Motor neuron (in vitro differentiated cells): ENCODE measurements at regions not wholly inside any gene's neighbourhood (a gene's known extent, or its start where the extent isn't known, plus 50 kb on each side); places are given as distances from the start of the nearest gene placed in this dataset.

Experiments used
- ATAC-seq, 8 experiments: fragments of 200-7000 bp; cut with Tn5 transposase; replicated peaks in 6 of 8; 2 replicates each; pipeline ENCODE4 v1.8.0; 2021; ENCODE audit warnings: mild to moderate bottlenecking in 8 of 8, moderate library complexity in 8 of 8
- H3K27ac ChIP-seq, 2 donors: fragments of 250-450 bp; sonication (Bioruptor Pico); 2 replicates each; pipeline ENCODE4 v1.9.0; 2021; ENCODE audit warnings: antibody characterized with exemption in 2 of 2, mild to moderate bottlenecking in 2 of 2, moderate library complexity in 1 of 2
- H3K4me1 ChIP-seq, 2 donors: fragments of 250-450 bp; sonication (Bioruptor Pico); replicated peaks in 1 of 2; 2 replicates each; pipeline ENCODE4 v1.6.1; 2021; ENCODE audit warnings: antibody characterized with exemption in 2 of 2, mild to moderate bottlenecking in 2 of 2, moderate library complexity in 1 of 2
- H3K4me3 ChIP-seq, 5 donors: fragments of 250-450 bp; sonication (Bioruptor Pico); 2 replicates each; pipeline ENCODE4 v1.9.0; 2021; ENCODE audit warnings: antibody characterized with exemption in 5 of 5, mild to moderate bottlenecking in 5 of 5, moderate library complexity in 4 of 5
- WGBS, 10 experiments: fragments of 450-650 bp; shearing (Covaris generic); methylation state at CpG; one replicate each; pipeline ENCODE4 v1.0.0; 2022; 5-methylcytosine and 5-hydroxymethylcytosine counted together
- in situ Hi-C, 9 experiments: fragments of 400-800 bp; cut with MboI; loops; one replicate each; pipeline ENCODE4 v1.15.0; 2021; ENCODE audit warnings: low sequenced_read_pairs in 9 of 9, low pct_unique_long_range_greater_than_20kb in 2 of 9; ENCODE audit not compliant: unreplicated experiment in 9 of 9

DNA sequence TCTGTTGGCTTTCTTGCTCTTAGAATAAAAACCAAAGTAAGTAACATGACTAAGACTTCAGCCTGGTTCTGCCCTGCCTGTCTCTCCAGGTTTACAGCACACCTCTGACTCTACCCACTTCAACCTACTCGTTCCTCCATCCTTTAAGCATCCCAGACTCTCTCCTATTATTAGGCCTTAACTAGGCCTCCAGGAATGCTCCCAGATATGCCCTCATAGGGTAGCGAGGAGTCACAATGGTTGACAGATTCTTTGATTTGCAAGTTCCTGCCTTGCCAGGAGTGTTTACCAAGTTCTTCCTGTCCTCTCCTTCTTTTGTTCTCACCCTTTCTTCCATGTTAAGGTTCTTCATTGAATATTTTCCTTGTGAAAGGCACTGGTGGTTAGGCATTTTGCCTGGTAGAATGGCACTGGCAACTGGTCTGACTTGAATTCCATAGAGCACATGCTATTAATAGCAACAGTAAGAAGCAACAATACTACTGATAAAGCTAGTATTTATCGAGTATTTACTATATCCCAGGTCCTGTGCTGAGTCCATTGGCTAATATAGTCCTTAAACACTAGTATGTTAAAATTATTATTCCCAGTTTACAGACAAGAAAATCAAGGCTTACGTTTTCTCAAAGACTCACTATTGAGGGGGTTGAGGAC is 327.9 kb upstream of the PRKCQ start:
- Histone ChIP-seq H3K27ac (no peak overlapping the region), H3K4me3 (no peak overlapping the region), H3K4me1 (peaks cover 13 to 26% of the 10 kb centered on the region in 2 donors)
- WGBS, 10 experiments: 5 to 93% (median 69%) methylated on average over 1 to 4 of the region's 4 CpGs; no CpG with 5 or more reads in 1 of the 10 experiments
- in situ Hi-C loops: loop anchor here in 2 of 9 experiments (25.0 kb wide), 1 partner anchor 504 kb away; the partner anchor contains the start of gene SFMBT2 (in 2 of the 2)
- ATAC-seq: no peak

- in situ Hi-C loops: no loop called here
- H3K4me3 ChIP-seq: no peak overlapping the region
- 5 to 100% (median 84%) methylated on average over 1 to 2 of the region's 2 CpGs for WGBS, 10 experiments
Measured at GRCh38 chr10:6894405-6894804, 314.3 kb upstream of the PRKCQ start.

DNA sequence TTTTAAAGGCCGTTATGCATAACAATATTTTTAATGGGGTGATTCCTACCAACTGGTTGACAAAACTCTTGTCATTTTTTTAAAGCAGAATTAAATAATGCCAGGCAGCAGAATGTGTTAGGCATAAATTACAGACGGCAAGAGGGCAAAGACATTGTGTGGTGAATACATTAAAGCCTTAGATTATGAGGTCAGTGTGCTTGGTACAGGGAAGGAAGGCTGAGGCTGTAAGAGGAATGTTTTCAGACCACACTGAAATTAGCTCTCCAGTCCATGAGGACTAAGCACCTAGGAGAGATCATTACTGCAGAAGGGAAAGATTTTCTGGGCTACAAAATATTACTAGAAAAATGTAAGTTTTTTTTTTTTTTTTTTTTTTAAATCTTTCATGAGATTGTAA is 312.8 kb upstream of the PRKCQ start:
- Histone ChIP-seq H3K4me1 (peaks cover 9 to 23% of the 10 kb centered on the region in 2 donors), H3K27ac (no peak overlapping the region), H3K4me3 (no peak overlapping the region)
- 0 to 100% (median 49%) methylated on average over 1 to 2 of the region's 2 CpGs; no CpG with 5 or more reads in 2 of the 10 experiments for WGBS, 10 experiments
- in situ Hi-C loops: no loop called here
- ATAC-seq: peak in 5 of 8 experiments; percentile 60 to 82 (median 62)

More at GRCh38 chr10:6894405-6894804, 314.3 kb upstream of the PRKCQ start:
- Histone ChIP-seq H3K4me1 (peaks cover 8 to 25% of the 10 kb centered on the region in 2 donors), H3K27ac (no peak overlapping the region)
- no peak for ATAC-seq

DNA sequence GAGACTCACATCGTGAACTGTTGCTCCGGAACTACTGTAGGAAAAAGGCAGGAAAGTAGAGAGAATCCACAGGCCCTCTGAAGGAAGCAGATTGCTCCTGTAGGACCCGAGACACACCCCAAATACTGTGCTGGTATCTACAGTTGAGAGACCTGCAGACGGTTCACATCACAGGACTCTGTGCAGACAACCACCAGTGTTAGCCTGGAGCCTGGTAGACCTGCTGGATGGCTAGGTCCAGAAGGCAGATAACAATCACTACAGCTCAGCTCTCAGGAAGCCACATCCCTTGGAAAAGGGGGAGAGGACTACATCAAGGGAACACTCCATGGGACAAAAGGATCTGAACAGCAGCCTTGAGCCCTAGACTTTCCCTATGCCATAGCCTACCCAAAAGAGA is 311.8 kb upstream of the PRKCQ start:
- no peak overlapping the region for H3K4me3 ChIP-seq
- no peak overlapping the region for H3K27ac ChIP-seq
- in situ Hi-C loops: no loop called here
- peaks cover 9 to 23% of the 10 kb centered on the region in 2 donors for H3K4me1 ChIP-seq
- no peak for ATAC-seq
- WGBS, 10 experiments: 30 to 100% (median 42%) methylated on average over 2 to 4 of the region's 4 CpGs; no CpG with 5 or more reads in 7 of the 10 experiments

- peak in 2 of 8 experiments; percentile 3 to 41 for ATAC-seq
- Histone ChIP-seq H3K27ac (no peak overlapping the region), H3K4me3 (no peak overlapping the region), H3K4me1 (peaks cover 9 to 23% of the 10 kb centered on the region in 2 donors)
- 44 to 83% (median 61%) methylated on average over 1 to 3 of the region's 3 CpGs; no CpG with 5 or more reads in 4 of the 10 experiments for WGBS, 10 experiments
- in situ Hi-C loops: no loop called here
Measured at GRCh38 chr10:6889718-6890117, 309.6 kb upstream of the PRKCQ start.

DNA sequence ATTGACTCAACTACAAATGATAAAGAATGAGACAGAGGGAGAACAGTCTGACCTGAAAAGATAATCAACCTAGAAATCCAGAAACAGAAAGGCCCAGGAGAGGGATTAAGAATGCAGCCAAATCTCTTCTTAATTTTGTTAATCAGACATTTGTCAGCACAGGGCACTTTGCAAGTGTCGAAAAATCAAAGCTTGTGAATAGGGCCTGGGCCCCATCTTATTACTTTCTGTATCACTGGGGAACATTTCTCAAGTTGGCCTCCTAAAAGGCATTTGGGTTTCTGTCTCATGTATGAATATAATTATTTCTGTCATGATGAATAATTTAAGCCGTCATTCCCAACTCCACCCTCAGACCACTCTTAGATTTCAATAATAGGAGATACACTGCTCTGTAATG is 308.4 kb upstream of the PRKCQ start:
- in situ Hi-C loops: no loop called here
- H3K4me1 ChIP-seq: peaks cover 9 to 22% of the 10 kb centered on the region in 2 donors
- no peak overlapping the region for H3K27ac ChIP-seq
- no peak overlapping the region for H3K4me3 ChIP-seq
- ATAC-seq: peak in 3 of 8 experiments; percentile 39 to 49 (median 40)
- WGBS, 10 experiments: 17 to 100% (median 86%) methylated on average over 1 to 2 of the region's 2 CpGs; no CpG with 5 or more reads in 3 of the 10 experiments

DNA sequence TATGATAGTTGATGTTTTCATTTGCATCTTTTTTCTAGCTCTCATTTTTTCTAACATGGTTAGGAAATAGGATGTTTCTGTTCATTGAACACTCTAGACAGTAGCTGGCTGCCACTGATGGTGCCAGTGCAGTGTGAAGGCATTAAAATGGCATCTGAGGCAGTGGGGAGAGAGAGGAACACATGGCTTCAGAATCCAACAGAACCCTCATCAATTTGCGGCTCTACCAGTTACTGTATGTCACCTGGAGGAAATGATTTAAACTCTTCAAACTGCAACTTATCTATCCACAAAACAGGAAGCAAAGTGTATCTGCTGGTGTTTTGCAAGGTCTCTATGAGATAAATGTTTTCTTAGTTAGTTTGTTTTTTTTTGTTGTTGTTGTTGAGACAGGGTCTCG is 305.2 kb upstream of the PRKCQ start:
- ATAC-seq: no peak
- Histone ChIP-seq H3K4me1 (peaks cover 4 to 8% of the 10 kb centered on the region in 2 donors), H3K27ac (no peak overlapping the region), H3K4me3 (no peak overlapping the region)
- in situ Hi-C loops: no loop called here
- WGBS, 10 experiments: 80 to 100% (median 100%) methylated on average over 1 to 2 of the region's 2 CpGs; no CpG with 5 or more reads in 5 of the 10 experiments

GRCh38 chr10:6881987-6882386 is 301.9 kb upstream of the PRKCQ start:
- in situ Hi-C loops: no loop called here
- WGBS, 10 experiments: 0 to 90% (median 71%) methylated on average over 1 of the region's 1 CpG; no CpG with 5 or more reads in 2 of the 10 experiments
- Histone ChIP-seq H3K4me1 (peaks cover 15 to 22% of the 10 kb centered on the region in 2 donors), H3K4me3 (no peak overlapping the region), H3K27ac (no peak overlapping the region)
- no peak for ATAC-seq

GRCh38 chr10:6877722-6878392 is 297.8 kb upstream of the PRKCQ start:
- Histone ChIP-seq H3K4me3 (no peak overlapping the region), H3K4me1 (peaks cover 21 to 36% of the 10 kb centered on the region in 2 donors), H3K27ac (peak overlapping the region; percentile 69 to 76)
- ATAC-seq: peak in 6 of 8 experiments; percentile 29 to 88 (median 66)
- in situ Hi-C loops: no loop called here
- 16 to 80% (median 29%) methylated on average over 1 to 11 of the region's 11 CpGs; no CpG with 5 or more reads in 3 of the 10 experiments for WGBS, 10 experiments

GRCh38 chr10:6877336-6877721 is 297.3 kb upstream of the PRKCQ start:
- peak overlapping the region; percentile 69 to 76 for H3K27ac ChIP-seq
- peak overlapping the region in 1 of 5 donors; percentile 5 for H3K4me3 ChIP-seq
- 58 to 100% (median 68%) methylated on average over 1 to 10 of the region's 12 CpGs for WGBS, 10 experiments
- peak in 5 of 8 experiments; percentile 56 to 93 (median 87) for ATAC-seq
- in situ Hi-C loops: no loop called here
- peaks cover 21 to 36% of the 10 kb centered on the region in 2 donors for H3K4me1 ChIP-seq

DNA sequence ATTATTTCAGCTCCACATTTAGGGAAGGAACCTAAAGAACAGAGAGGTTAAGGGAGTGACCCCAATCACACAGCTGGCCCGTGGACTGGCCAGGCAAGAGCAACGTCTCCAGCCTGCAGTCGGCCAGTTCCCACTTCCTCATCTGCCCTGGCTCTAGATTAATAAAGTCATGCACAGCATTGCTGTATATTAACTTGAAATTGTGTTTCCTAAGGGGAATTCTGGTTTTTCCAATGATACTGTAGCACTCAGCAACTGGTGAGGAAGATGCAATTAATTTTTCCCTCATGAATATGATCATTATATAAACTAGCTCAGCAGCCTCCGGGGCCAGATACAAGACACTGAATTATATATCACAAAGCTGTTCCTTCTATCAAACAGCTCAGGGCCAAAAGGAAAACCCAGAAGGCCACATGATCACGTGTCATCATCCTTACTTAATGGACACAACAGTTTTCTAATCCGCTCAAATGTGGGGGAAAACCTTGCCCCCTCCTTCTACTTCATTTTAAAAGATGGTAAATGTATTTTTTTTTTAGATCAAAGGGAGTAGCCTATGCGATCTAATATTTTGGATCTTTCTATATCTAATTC is 295.3 kb upstream of the PRKCQ start:
- peak in 1 of 8 experiments; percentile 24 for ATAC-seq
- in situ Hi-C loops: no loop called here
- H3K4me3 ChIP-seq: no peak overlapping the region
- peaks cover 21 to 36% of the 10 kb centered on the region in 2 donors for H3K4me1 ChIP-seq
- no peak overlapping the region for H3K27ac ChIP-seq
- 14 to 86% (median 72%) methylated on average over 1 to 6 of the region's 7 CpGs for WGBS, 10 experiments

DNA sequence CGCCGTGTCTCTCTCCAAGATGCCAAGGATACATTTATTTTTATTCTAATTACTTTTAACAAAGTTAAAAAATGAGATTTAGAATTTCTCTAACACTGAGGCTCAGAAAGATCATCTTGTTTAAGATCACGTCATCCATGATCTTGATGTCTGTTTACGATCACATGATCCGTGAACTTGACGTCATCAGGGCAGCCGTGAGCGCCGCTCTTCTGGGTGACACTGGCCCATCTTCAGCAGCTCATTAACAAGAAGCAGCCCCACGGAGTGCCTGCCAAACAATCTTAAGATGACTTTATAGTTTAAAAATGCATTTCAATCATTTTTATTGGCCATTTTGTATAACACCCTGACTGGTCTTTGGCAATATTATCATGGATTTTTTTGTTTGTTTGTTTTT is 291.1 kb upstream of the PRKCQ start:
- Histone ChIP-seq H3K4me3 (no peak overlapping the region), H3K4me1 (peaks cover 11 to 24% of the 10 kb centered on the region in 2 donors), H3K27ac (no peak overlapping the region)
- in situ Hi-C loops: no loop called here
- ATAC-seq: no peak
- WGBS, 10 experiments: 0 to 100% (median 94%) methylated on average over 3 to 10 of the region's 10 CpGs; no CpG with 5 or more reads in 1 of the 10 experiments
